WTC11 (cell line): ENCODE measurements at regions not wholly inside any gene's neighbourhood (a gene's known extent, or its start where the extent isn't known, plus 50 kb on each side); places are given as distances from the start of the nearest gene placed in this dataset.

Experiments used
- ATAC-seq: fragments of 200-7000 bp; cut with Tn5 transposase; 2 replicates; pipeline ENCODE4 v1.10.0; 2021; ENCODE audit warnings: mild to moderate bottlenecking, moderate library complexity
- CTCF ChIA-PET: fragments of 300-600 bp; sonication (Branson Sonifier 250); formaldehyde crosslinking; loops from one replicate; lab custom pipeline; 2021; ENCODE audit warnings: antibody characterized with exemption; lab: Charles Lee
- POLR2A ChIA-PET: fragments of 350-600 bp; sonication (Branson Sonifier 250); formaldehyde crosslinking; loops from one replicate; lab custom pipeline; 2021; ENCODE audit warnings: antibody characterized with exemption; lab: Charles Lee
- DNase-seq: peaks from one replicate; pipeline ENCODE4 v3.0.0; 2021; ENCODE audit warnings: low spot score
- H3K27ac Mint-ChIP-seq: 2 replicates; pipeline ENCODE4 v1.8.0; 2021; ENCODE audit warnings: mixed read lengths
- H3K27me3 Mint-ChIP-seq: 2 replicates; pipeline ENCODE4 v1.8.0; 2021; ENCODE audit warnings: low read depth, mild to moderate bottlenecking, moderate library complexity, mixed read lengths
- H3K36me3 Mint-ChIP-seq: 2 replicates; pipeline ENCODE4 v1.8.0; 2021; ENCODE audit warnings: mixed read lengths
- H3K4me1 Mint-ChIP-seq: 2 replicates; pipeline ENCODE4 v1.8.0; 2022; ENCODE audit warnings: mixed read lengths
- H3K4me3 Mint-ChIP-seq: 2 replicates; pipeline ENCODE4 v1.8.0; 2021; ENCODE audit warnings: mild to moderate bottlenecking, moderate library complexity, mixed read lengths
- H3K9me3 Mint-ChIP-seq: 2 replicates; pipeline ENCODE4 v1.8.0; 2021; ENCODE audit warnings: mixed read lengths
- ATF1 ChIP-seq: sonication (generic); formaldehyde crosslinking; IDR thresholded peaks from 2 replicates; pipeline ENCODE4 v1.8.1; 2023; ENCODE audit warnings: mild to moderate bottlenecking, moderate library complexity, missing genetic modification reagents
- CBFB ChIP-seq: sonication (generic); formaldehyde crosslinking; IDR thresholded peaks from 2 replicates; pipeline ENCODE4 v1.8.1; 2022; ENCODE audit warnings: mild to moderate bottlenecking, low read depth, missing genetic modification reagents
- ELF4 ChIP-seq: sonication (generic); formaldehyde crosslinking; IDR thresholded peaks from 2 replicates; pipeline ENCODE4 v1.8.1; 2022; ENCODE audit warnings: low read depth, mild to moderate bottlenecking, moderate library complexity, missing genetic modification reagents
- FOXP1 ChIP-seq: sonication (generic); formaldehyde crosslinking; IDR thresholded peaks from 2 replicates; pipeline ENCODE4 v1.8.0; 2022; ENCODE audit warnings: missing genetic modification reagents, mild to moderate bottlenecking, moderate library complexity, borderline replicate concordance
- GABPB1 ChIP-seq: sonication (generic); formaldehyde crosslinking; IDR thresholded peaks from 2 replicates; pipeline ENCODE4 v1.8.1; 2023; ENCODE audit warnings: mild to moderate bottlenecking, missing genetic modification reagents
- GTF2I ChIP-seq: fragments of 250-450 bp; sonication (Bioruptor Pico); conservative IDR thresholded peaks from 2 replicates; pipeline ENCODE4 v1.4.0; 2021; ENCODE audit warnings: mild to moderate bottlenecking
- HMGA2 ChIP-seq: fragments of 250-450 bp; sonication (Bioruptor Pico); IDR thresholded peaks from 2 replicates; pipeline ENCODE4 v1.4.0; 2021; ENCODE audit warnings: mild to moderate bottlenecking, moderate library complexity
- MYBL2 ChIP-seq: sonication (generic); formaldehyde crosslinking; IDR thresholded peaks from 2 replicates; pipeline ENCODE4 v1.8.1; 2023; ENCODE audit warnings: mild to moderate bottlenecking, moderate library complexity, missing genetic modification reagents
- NFYB ChIP-seq: sonication (generic); formaldehyde crosslinking; conservative IDR thresholded peaks from 2 replicates; pipeline ENCODE4 v1.8.0; 2022; ENCODE audit warnings: low read depth, missing genetic modification reagents
- NR3C1 ChIP-seq: sonication (generic); formaldehyde crosslinking; conservative IDR thresholded peaks from 2 replicates; pipeline ENCODE4 v1.8.1; 2023; ENCODE audit warnings: low read depth, mild to moderate bottlenecking, missing genetic modification reagents
- OVOL2 ChIP-seq: fragments of 250-450 bp; sonication (Bioruptor Pico); IDR thresholded peaks from 2 replicates; pipeline ENCODE4 v1.9.0; 2021; ENCODE audit warnings: mild to moderate bottlenecking, borderline replicate concordance
- PRRX2 ChIP-seq: fragments of 250-450 bp; sonication (Bioruptor Pico); IDR thresholded peaks from 2 replicates; pipeline ENCODE4 v1.8.0; 2021; ENCODE audit warnings: mild to moderate bottlenecking
- SOX15 ChIP-seq: fragments of 250-450 bp; sonication (Bioruptor Pico); IDR thresholded peaks from 2 replicates; pipeline ENCODE4 v1.9.0; 2021; ENCODE audit warnings: mild to moderate bottlenecking
- TCF7 ChIP-seq: sonication (generic); formaldehyde crosslinking; IDR thresholded peaks from 2 replicates; pipeline ENCODE4 v1.8.0; 2022; ENCODE audit warnings: mild to moderate bottlenecking, low read depth, missing genetic modification reagents, moderate library complexity
- TEAD1 ChIP-seq: sonication (generic); formaldehyde crosslinking; IDR thresholded peaks from 2 replicates; pipeline ENCODE4 v1.8.0; 2022; ENCODE audit warnings: mild to moderate bottlenecking, missing genetic modification reagents
- USF1 ChIP-seq: sonication (generic); formaldehyde crosslinking; IDR thresholded peaks from 2 replicates; pipeline ENCODE4 v1.8.0; 2022; ENCODE audit warnings: mild to moderate bottlenecking, missing genetic modification reagents
- ZNF219 ChIP-seq: sonication (generic); formaldehyde crosslinking; IDR thresholded peaks from 2 replicates; pipeline ENCODE4 v1.8.0; 2023; ENCODE audit warnings: missing genetic modification reagents, mild to moderate bottlenecking, borderline replicate concordance
- ZNF232 ChIP-seq: sonication (generic); formaldehyde crosslinking; IDR thresholded peaks from 2 replicates; pipeline ENCODE4 v1.8.0; 2022; ENCODE audit warnings: mild to moderate bottlenecking, missing genetic modification reagents
- ZNF423 ChIP-seq: fragments of 250-450 bp; sonication (Bioruptor Pico); IDR thresholded peaks from 2 replicates; pipeline ENCODE4 v2.1.2; 2022; ENCODE audit warnings: mild to moderate bottlenecking, moderate library complexity
- ZNF532 ChIP-seq: fragments of 250-450 bp; sonication (Bioruptor Pico); IDR thresholded peaks from 2 replicates; pipeline ENCODE4 v1.9.0; 2021; ENCODE audit warnings: mild to moderate bottlenecking, borderline replicate concordance
- ZNF671 ChIP-seq: fragments of 250-450 bp; sonication (Bioruptor Pico); IDR thresholded peaks from 2 replicates; pipeline ENCODE4 v1.8.0; 2021; ENCODE audit warnings: mild to moderate bottlenecking
- TF ChIP-seq, protein P1 (sequence below): fragments of 250-450 bp; sonication (Bioruptor Pico); IDR thresholded peaks from 2 replicates; pipeline ENCODE4 v1.9.0; 2021; ENCODE audit warnings: mild to moderate bottlenecking
- TF ChIP-seq, protein P2 (sequence below): fragments of 250-450 bp; sonication (Bioruptor Pico); IDR thresholded peaks from 2 replicates; pipeline ENCODE4 v2.1.2; 2022; ENCODE audit warnings: mild to moderate bottlenecking, moderate library complexity
- TF ChIP-seq, protein P3 (sequence below): fragments of 250-450 bp; sonication (Bioruptor Pico); IDR thresholded peaks from 2 replicates; pipeline ENCODE4 v1.8.0; 2021; ENCODE audit warnings: mild to moderate bottlenecking

DNA sequence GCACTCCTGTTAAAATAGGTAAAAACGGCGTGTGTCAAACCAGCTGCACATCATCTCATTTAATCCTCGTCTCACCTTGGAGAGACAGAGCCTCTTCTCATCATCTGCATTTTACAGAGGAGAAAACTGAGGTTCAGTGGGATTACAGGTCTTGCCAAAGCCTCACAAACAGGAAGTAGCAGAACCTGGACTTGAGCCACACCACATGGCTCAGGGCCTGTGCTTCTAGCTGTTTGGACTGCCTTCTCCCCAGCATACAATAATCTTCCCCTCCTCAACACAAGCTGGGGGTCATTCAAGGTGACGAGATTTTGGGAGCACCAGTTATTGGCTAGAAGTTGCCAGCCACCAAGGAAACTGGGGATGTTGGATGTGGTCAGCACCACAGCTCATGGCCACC lies 167.9 kb upstream of the ZC3H12A start (continued):
- TF ChIP-seq ZNF532 (CRISPR knock-in tag) (no peak), ZNF671 (CRISPR knock-in tag) (no peak), HMGA2 (no peak), ZNF219 (CRISPR knock-in tag) (no peak), CBFB (CRISPR knock-in tag) (no peak), ZNF232 (CRISPR knock-in tag) (no peak), NFYB (CRISPR knock-in tag) (no peak), FOXP1 (CRISPR knock-in tag) (no peak)
- TF ChIP-seq, protein P1, sequence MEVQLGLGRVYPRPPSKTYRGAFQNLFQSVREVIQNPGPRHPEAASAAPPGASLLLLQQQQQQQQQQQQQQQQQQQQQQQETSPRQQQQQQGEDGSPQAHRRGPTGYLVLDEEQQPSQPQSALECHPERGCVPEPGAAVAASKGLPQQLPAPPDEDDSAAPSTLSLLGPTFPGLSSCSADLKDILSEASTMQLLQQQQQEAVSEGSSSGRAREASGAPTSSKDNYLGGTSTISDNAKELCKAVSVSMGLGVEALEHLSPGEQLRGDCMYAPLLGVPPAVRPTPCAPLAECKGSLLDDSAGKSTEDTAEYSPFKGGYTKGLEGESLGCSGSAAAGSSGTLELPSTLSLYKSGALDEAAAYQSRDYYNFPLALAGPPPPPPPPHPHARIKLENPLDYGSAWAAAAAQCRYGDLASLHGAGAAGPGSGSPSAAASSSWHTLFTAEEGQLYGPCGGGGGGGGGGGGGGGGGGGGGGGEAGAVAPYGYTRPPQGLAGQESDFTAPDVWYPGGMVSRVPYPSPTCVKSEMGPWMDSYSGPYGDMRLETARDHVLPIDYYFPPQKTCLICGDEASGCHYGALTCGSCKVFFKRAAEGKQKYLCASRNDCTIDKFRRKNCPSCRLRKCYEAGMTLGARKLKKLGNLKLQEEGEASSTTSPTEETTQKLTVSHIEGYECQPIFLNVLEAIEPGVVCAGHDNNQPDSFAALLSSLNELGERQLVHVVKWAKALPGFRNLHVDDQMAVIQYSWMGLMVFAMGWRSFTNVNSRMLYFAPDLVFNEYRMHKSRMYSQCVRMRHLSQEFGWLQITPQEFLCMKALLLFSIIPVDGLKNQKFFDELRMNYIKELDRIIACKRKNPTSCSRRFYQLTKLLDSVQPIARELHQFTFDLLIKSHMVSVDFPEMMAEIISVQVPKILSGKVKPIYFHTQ, result no peak
- TF ChIP-seq, protein P2, sequence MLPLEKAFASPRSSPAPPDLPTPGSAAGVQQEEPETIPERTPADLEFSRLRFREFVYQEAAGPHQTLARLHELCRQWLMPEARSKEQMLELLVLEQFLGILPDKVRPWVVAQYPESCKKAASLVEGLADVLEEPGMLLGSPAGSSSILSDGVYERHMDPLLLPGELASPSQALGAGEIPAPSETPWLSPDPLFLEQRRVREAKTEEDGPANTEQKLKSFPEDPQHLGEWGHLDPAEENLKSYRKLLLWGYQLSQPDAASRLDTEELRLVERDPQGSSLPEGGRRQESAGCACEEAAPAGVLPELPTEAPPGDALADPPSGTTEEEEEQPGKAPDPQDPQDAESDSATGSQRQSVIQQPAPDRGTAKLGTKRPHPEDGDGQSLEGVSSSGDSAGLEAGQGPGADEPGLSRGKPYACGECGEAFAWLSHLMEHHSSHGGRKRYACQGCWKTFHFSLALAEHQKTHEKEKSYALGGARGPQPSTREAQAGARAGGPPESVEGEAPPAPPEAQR (CRISPR knock-in tag), result no peak
- TF ChIP-seq, protein P3, sequence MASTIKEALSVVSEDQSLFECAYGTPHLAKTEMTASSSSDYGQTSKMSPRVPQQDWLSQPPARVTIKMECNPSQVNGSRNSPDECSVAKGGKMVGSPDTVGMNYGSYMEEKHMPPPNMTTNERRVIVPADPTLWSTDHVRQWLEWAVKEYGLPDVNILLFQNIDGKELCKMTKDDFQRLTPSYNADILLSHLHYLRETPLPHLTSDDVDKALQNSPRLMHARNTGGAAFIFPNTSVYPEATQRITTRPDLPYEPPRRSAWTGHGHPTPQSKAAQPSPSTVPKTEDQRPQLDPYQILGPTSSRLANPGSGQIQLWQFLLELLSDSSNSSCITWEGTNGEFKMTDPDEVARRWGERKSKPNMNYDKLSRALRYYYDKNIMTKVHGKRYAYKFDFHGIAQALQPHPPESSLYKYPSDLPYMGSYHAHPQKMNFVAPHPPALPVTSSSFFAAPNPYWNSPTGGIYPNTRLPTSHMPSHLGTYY (CRISPR knock-in tag), result no peak

GRCh38 chr1:37306871-37307270 lies 167.5 kb upstream of the ZC3H12A start:
- TF ChIP-seq PRRX2 (CRISPR knock-in tag), result no peak
- no peak for TF ChIP-seq TCF7 (CRISPR knock-in tag)
- TF ChIP-seq GABPB1 (CRISPR knock-in tag), result no peak
- no peak for TF ChIP-seq ATF1
- no peak for TF ChIP-seq SOX15 (CRISPR knock-in tag)
- no peak for TF ChIP-seq ZNF423 (CRISPR knock-in tag)
- no peak for TF ChIP-seq OVOL2
- no peak for TF ChIP-seq TEAD1 (CRISPR knock-in tag)
- no peak for TF ChIP-seq ZNF232 (CRISPR knock-in tag)
- no peak for TF ChIP-seq GTF2I (CRISPR knock-in tag)
- no peak for TF ChIP-seq ELF4
- TF ChIP-seq NR3C1 (CRISPR knock-in tag), result no peak
- TF ChIP-seq NFYB (CRISPR knock-in tag), result no peak
- TF ChIP-seq MYBL2 (CRISPR knock-in tag), result no peak
- no peak for TF ChIP-seq USF1 (CRISPR knock-in tag)
- ATAC-seq (no peak), DNase-seq (no peak)
- ChIA-PET CTCF (interaction anchor here (0.9 kb wide), 1 partner anchor 9 kb away, joined by 5 read pairs; no protein-coding TSS in a partner anchor), POLR2A (no interaction called here)
- Mint-ChIP-seq H3K4me3 (no peak overlapping the region), H3K36me3 (no peaks in the 10 kb centered on the region), H3K27ac (no peak overlapping the region), H3K27me3 (peaks cover 10% of the 10 kb centered on the region), H3K4me1 (peaks cover 24% of the 10 kb centered on the region), H3K9me3 (no peaks in the 10 kb centered on the region)
